DMS153 treated with DMSO at 0.1 percent for 48 hours (cell line): ENCODE measurements at regions not wholly inside any gene's neighbourhood (a gene's known extent, or its start where the extent isn't known, plus 50 kb on each side); places are given as distances from the start of the nearest gene placed in this dataset.

Experiments
- DNase-seq: peaks from one replicate; lab custom pipeline; 2025; ENCODE audit not compliant: unreplicated experiment; lab: John Stamatoyannopoulos, UW

DNA sequence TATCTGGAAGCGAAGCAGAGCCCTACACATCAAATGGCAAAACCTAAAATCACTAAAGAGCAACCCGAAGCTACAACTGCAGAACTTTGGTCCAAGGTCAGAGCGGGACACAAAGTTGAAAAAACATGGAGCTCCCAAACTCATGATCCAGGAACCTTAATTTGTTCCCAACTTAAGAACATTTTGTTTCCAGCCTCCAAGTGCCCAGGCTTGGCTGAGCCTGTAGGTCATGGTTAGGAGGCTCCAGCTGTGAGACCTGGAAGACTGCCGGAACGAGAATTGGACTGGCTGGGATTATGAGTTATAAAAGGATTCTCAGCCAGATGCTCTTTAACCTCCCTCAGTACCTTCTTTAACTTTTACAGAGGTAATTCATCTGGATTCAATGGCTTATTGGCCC lies 349.1 kb upstream of the DDX53 start:
- no peak for DNase-seq

DNA sequence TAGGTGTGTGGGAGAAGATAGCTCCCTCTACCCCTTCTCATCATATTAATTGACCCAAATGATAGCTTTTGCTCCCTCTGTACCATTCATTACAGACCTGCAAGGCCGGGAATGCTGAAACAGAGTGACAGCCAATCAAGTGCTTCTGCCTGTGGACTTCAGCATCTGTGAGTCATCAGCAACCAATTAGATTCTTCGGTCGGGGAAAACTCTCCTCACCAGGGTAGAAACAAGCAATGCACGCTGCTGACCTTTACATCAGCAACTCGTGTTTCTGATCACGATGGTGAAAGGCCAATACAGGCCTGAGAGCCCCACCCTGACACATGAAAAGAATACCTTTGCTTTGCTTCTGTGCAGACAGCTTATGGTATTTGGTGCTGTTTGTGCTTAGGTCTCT lies 347.2 kb upstream of the DDX53 start:
- DNase-seq = no peak

DNA sequence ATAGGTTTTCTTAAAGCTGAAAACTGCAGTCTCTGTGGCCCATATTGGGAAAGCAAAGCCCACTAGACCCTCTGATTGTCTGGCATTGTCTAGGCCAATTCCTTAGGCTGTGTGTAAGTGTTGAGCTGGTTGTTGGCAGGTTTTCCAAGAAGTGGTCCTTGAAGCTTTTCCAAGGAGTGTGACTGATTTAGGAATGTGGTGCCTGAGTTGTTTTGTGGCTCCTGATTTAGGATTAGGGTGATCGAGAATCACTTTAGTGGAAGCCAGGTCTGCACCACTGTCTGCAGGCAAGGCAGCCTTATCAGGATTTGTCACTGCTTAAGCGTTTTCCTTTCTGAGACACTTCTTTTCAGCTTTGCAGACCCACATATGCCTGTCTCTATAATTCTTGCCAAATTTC lies 339.0 kb upstream of the DDX53 start:
- no peak for DNase-seq

DNA sequence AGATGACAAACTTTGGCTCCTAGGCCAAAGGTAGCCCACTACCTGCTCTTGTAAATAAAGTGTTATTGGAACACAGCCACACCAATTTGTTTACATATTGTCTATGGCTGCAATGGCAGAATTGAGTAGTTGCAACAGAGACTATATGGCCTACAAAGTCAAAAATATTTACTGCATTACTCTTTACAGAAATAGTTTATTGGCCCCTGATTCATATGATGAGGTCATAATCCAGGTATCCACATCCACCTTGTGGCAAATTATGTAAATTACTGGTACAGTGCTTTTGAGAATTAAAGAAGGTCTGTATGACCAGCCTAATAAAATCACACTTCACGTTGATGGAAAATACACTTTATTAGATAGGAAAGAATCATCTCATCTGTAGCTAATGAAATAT lies 337.0 kb upstream of the DDX53 start:
- DNase-seq = no peak

DNA sequence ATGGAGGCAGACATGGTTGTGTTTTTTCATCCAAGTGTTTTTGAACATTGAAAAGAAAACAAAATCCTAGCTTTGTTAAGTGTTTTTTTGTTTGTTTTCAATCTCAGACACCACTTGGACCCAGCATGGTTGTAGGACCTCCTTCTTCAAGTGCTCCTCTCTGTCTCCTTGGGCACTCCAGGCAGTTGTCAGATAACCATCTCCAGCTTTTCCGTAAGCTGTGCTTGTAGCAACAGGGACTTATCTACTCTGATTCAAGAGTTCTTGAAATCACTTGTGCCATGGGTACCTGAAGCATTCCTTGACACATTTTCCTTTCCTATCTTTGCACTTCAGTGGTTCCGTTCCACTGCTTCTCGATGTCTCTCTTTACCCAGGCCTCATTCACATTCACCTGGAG lies 334.9 kb upstream of the DDX53 start:
- DNase-seq = no peak

DNA sequence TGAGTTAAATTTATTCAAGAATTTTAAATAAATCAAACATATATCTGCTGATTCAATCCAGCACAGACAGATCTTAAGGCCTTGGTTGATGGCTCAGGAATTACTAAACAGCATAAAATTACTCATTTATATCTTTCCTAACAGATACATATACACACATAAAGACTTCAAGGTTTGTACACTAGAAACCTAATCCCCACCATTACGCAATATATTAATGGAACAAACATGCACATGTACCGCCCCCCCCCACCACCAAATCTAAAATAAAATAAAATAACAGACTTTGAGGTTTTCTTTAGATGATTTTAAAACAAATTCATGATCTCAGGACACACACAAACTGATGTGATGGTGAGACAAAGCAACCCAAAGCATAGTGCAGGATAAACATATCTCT lies 333.9 kb upstream of the DDX53 start:
- no peak for DNase-seq

DNA sequence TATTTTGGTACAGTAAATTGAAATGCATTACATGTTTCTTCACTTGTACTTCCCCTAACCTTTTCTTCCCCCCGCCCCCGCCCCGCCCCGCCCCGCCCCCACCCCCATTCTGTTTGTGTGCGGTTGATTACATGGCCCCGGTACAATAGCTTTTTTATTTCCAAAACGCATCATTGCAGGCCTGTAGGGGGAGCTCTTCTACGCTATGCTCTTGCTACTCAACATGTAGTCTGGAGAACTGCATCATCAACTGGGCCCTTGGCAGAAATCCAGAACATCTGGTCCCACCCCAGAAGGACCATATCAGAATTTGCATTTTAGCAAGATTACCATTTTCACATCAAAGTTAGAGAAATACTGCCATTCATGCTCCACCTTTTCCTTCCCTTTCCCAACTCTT lies 333.3 kb upstream of the DDX53 start:
- DNase-seq = no peak

DNA sequence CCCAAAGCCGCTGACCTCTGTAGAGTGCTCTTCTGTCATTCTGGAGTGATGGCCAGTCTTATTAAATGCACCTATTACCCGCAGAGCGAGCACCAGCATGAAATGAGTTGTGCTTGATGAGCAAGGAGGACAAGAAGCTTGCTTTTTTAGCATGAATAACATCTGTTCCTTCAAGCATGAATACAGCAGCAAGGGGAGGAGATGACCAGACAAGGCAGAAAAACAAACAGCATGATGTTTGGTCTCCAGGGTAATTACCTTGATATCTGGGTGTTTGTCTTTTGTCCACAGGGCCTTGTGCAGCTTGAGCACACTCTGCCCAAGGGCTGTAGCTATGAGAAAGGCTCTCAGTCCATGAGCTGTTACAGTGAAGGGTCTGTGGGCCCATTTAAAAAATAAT lies 324.8 kb upstream of the DDX53 start:
- DNase-seq = no peak

DNA sequence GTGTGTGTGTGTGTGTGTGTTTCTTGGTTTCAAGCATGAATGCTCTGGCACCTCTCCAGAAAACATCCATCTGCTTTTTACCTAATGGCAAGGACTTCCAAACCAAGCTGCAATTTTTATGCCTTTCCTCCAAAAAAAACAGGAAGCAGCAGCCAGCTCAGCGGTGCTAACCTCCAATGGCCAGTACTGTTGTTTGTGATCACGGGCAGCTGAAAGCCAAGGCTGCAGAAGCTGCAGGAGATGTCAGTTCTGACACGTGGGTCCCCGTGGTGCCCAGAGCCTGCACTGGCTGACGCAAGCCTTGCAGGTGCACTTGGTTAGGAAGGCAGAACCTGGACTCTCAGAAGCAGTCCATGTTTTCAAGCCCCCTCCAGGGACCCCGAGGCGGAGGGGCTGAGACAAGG lies 313.6 kb upstream of the DDX53 start:
- no peak for DNase-seq

DNA sequence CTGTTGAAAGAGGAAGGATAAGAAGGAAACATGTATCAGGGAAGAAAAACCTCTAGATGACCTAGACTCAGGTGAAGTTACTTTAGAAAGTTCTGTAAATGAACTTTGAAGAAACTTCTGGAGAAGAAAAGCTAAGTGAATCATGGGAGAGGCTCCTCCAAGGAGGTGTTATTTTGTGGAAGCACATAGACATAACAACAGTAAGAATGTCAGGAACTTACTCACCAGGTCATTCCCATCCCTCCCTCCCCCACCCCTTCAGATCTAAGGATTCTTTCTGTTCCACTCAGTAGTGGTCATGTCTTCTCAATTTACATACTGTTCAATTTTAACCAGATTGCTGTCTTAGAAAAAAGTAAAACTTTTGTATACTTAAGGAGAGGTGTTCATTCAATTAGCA lies 310.5 kb upstream of the DDX53 start:
- no peak for DNase-seq

DNA sequence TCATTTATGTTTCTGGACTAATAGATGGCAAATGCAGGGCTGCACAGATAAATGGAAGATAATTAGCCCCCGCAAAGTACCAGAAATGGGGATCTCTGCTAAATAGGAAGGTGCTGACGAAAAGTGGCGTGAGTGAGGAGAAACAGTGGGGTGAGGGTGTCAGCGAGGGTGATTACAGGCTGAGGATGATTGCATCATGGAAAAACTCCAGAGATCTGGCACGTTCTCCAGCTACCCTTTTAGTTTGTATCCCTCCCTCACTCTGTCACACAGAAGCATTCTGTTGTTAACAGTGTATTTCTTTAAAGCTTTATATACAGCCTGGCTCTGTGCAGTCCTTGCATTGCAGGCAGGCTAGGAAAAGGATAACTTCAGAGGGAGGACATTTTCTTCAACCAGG lies 309.6 kb upstream of the DDX53 start:
- no peak for DNase-seq

DNA sequence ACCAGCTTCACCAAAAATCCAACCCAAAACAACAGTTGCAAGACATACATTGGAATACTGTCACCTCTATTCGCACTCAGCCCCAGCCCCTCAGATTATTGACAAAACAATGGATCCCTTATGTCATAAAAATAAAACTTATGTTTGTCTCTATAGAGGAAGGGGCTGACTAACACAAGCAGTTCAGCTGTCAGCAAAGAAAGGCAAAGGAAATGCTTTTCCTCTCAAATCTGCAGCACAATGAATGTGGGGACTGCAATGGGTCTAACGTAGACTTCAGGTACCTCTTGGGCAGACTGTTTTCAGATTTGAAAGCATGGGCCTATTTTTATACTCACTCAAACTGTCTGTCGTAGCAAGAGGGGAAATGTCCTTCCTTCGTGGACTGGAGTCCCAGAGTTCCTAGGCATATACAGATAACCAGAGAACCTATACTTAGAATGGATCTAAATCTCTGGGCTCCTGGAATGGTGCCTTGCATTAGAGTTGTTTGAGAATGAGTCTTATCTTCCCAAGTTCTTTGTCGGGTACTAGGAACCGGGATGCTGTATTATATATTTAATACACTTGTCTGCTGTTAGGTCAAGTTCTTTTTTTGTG lies 307.7 kb upstream of the DDX53 start:
- DNase-seq = no peak

DNA sequence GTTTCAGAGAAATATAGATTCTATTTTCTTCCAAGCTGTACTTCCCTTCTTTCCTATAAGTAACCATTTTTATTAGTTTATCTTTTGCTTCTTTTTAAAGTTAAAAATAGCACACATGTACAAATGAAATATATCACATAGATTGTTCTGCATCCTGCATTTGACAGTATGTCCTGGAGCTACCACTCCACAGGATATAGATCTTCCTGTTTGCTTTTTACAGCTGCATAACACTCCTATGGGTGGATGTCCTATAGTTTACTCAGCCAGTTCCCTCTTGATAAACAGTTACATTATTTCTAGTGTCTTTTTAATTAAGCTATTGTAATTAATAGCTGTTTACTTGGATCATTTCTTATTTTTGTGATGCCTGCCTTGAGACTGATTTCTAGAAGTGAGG lies 301.6 kb upstream of the DDX53 start:
- no peak for DNase-seq

DNA sequence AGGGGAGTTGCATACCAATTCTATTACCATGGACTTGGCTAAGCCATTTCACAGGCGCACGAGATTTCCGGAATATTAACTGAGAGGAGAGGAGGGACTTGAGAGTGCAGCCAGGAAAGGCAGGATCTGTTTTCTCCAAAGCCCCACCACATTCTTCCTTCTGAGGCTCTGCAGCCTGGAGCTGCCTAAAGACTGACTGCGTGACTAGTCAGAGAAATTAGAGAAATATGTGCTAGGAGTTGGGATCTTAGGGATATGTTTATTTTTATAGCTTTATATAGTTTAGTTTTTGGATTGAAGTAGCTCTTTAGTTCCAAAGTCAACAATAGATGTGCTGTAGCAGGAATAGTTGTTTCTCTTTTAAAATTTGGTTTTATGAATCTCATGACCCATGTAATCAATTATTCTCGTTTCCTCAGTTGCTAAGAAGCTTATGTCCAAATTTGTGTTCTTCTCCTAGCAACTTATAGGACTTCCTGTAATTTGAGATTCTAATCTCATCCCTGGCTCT lies 300.1 kb upstream of the DDX53 start:
- no peak for DNase-seq

DNA sequence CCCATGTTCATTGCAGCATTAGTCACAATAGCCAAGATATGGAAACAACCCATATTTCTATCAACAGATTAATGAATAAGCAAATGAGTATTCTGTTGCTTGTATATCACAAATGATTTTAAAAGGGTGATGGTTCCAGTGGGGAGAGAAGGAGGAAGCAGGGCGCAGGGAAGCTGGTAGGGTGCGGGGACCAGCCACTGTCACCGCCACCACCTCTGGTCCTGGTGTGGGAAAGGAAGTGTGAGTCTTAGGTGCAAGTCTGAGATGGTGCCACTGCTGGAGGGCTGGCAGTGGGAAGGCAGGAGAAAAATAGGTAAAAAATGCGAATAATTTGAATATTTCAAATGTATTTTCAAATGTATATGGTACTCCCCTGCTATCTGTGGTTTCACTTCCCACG lies 286.8 kb upstream of the DDX53 start:
- no peak for DNase-seq

DNA sequence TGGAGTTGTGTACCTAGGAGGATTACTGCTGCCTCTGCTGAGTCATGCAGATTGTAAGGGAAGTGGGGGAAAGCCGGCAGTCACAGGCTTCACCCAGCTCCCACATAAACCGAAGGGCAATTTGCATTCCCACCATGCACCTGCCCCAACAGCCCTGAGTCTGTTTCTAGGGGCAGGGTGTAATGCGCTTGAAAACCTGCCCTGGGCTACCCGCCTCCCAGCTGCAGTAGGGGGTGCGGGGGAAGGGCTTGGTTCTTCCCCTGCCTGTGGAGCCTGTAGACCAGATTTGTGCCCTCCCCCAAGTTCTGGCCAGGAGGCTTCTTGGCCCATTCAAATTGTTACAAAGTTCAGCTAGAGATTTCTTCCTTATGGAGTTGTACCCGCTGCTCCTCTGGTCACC lies 269.2 kb upstream of the DDX53 start:
- DNase-seq = no peak

DNA sequence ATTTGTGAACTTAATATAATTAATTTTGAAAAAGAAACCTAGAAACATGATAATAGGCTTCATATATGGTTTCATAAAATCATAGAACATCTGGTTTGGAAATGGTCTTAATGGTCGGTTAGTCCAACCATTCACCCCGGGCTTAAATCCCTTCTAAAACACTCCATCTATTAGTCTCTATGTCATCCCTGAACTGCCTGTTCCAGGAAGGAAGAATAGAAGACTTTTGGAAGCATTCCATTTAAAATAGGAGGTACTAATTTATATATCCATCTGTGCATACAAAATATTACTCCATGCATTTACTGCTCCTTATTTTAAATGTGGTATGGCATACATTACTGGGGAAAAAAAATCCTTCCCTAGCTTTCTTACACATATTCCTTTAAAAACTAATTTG lies 262.2 kb upstream of the DDX53 start:
- DNase-seq = no peak

DNA sequence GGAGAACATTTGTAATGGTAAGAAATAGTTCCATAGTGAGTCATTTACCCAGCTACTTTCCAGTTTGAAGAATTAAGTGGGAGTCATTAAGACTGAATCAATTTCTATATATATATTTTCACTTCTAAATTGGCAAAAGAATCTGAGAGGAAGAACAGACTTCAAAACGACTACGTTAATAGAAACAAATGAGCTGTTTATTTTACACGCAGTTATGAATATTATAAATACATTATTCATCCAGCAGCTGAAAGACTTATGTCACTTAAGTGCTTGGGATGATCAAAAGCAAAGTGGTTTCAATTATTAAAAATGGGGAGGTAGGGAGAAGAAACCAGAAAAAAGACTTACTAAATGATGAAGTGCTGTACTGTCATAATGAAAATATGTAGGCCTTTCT lies 260.5 kb upstream of the DDX53 start:
- DNase-seq = no peak

DNA sequence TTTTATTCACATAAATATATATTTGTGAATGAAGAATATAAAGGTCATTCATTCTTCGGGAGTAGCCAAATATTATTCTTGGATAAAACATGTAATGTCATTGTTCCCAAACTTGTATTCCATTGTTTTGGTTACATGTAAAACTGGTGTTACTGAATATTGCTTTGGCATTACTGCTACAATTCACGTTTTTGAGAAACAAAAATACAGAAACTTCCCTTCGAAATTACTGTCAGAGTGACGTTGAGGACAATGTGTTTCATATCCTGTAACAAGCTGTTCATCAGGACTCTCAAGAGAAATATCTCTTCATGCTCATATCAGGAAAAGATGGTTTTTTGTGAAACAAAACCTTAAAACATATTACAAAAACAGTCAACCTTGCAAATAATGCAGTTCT lies 258.9 kb upstream of the DDX53 start:
- no peak for DNase-seq

DNA sequence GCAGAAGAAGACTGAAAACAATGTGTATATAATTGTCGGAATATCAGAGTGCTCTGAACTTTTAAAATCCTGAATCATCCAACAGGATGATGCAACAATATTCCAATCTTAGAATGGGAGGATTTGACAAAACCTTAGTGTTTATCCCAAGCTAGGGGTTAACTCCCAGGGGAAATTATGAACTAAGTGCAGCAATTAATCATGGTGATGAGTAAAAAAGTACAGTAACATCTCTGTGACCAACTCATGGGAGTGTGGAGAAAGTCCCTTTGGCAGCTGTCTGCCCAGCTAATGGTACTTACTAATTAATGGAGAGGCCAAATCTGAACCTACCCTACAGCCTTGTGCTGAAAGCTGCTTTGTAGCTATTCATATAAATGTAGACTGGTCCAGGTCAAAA lies 257.6 kb upstream of the DDX53 start:
- DNase-seq = no peak

DNA sequence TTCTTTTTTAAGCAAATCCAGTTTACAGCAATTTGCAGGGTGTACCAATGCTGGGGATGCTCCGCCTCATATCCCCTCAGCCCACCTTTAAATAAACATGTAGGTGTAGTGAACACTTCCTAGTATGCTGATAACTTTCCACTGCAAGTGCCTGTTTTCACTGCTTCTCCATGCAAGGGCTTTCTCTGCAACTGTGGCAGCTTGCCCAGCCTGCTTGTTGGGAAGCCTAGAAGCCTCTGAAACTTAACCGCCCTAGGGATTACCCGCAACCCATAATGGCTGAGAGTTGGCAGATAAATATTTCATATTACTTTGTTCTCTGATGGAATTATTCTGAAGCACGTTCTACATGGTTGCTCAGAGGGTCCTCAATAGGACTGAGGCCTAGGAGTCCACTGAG lies 253.7 kb upstream of the DDX53 start:
- DNase-seq = no peak

DNA sequence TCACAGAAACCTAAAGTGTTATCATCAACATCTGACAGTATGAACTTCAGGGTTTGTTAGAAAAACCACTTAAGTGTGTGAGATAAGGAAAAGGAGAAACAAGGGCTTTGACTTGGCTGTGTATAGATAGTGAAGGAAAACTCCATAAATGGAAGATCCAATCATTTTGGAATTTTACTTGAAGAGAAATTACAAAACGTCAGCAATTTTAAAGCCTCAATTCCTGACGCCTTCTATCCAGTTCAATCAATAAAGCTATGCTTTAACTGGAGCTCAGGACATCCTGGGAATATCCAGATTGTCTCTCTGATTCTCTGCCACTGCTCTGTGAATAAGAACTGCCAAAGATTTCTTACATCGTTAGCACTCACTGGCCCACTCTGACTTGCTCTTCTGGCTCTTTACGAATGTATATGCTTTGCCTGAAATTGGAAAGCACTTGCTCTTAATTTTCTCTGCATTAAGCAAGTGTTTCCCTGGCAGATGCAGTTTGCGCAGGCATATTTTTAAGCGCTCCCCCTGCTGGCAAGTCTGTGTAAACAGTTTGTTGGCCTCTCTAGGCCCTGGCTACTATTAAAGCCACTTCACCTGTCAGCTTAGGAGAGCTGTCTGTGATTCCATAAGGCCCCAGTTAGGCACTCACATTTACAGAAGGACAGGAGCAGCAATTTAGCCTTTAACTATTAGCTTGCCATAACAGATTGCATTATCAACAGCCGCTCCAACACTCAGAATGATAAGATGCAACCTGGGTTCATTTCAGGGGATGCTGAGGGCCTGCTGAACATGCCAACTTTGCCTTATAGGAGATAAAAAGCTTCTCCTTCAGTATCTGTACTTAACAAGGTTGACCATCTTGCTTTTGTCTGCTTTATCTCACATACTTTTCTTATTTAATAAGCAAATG lies 251.4 kb upstream of the DDX53 start:
- DNase-seq = peak; percentile 1
